ENCODE measurements at regions not wholly inside any gene's neighbourhood (a gene's known extent, or its start where the extent isn't known, plus 50 kb on each side); places are given as distances from the start of the nearest gene placed in this dataset.

DNA sequence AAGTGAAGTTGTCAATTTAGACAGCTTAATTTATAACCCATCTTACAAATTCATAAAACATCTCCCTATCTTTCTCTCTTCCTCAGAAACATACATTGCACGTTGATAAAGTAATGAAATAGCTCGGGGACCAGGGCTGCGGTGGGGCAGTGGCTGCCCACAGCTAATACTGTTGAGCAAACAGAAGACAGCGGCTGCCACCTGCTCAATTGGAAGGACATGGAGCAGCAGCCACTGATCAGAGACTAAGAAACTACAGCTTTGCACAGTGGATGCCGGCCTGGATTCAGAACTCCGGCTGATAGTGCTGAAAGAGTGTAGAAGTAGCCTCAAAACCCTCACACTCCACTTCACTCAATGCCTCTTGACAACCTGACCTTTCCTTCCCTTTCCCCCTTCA, 157.9 kb upstream of the PDE10A start:
- no peak overlapping the region for H3K9ac ChIP-seq (replicated peaks; ENCODE audit: extremely low read depth, insufficient read depth, low read length)
- H3K36me3 ChIP-seq (ENCODE audit: control insufficient read depth in 2 of 2, extremely low read depth in 1 of 2, insufficient read depth in 2 of 2, low read length in 2 of 2) = no peaks in the 10 kb centered on the region
- no TSS peak for BruUV-seq (replicated peaks)
- dilution Hi-C loops (cut with MboI; ENCODE audit: extremely low pct_ligation_motif_present, low sequenced_read_pairs) (no loop called here), intact Hi-C loops (cut with micrococcal nuclease) (no loop called here)
- H2AFZ ChIP-seq (ENCODE audit: low read depth, low read length) = no peak overlapping the region
- TF ChIP-seq EZH2 (IDR thresholded peaks at IDR 0.05; ENCODE audit: borderline replicate concordance, low read depth, low read length, severe bottlenecking) (no peak), FOS (IDR thresholded peaks at IDR 0.05; ENCODE audit: borderline replicate concordance, insufficient read depth, low read length) (no peak), GATA2 (IDR thresholded peaks at IDR 0.05; ENCODE audit: insufficient read depth, insufficient read length, low read depth, low read length) (no peak), JUN (IDR thresholded peaks at IDR 0.05; ENCODE audit: borderline replicate concordance, insufficient read depth, insufficient read length, low read depth) (no peak), MYC (IDR thresholded peaks at IDR 0.05; ENCODE audit: low read depth, low read length) (no peak), POLR2A (IDR thresholded peaks at IDR 0.05; ENCODE audit: low read depth, low read length) (no peak), POLR2AphosphoS5 (IDR thresholded peaks at IDR 0.05; ENCODE audit: insufficient read depth, low read depth, low read length) (no peak)
- TF ChIP-seq, protein P1, sequence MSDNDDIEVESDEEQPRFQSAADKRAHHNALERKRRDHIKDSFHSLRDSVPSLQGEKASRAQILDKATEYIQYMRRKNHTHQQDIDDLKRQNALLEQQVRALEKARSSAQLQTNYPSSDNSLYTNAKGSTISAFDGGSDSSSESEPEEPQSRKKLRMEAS (IDR thresholded peaks at IDR 0.05; ENCODE audit: insufficient read depth, insufficient read length) = no peak
- TF ChIP-seq, protein P2, sequence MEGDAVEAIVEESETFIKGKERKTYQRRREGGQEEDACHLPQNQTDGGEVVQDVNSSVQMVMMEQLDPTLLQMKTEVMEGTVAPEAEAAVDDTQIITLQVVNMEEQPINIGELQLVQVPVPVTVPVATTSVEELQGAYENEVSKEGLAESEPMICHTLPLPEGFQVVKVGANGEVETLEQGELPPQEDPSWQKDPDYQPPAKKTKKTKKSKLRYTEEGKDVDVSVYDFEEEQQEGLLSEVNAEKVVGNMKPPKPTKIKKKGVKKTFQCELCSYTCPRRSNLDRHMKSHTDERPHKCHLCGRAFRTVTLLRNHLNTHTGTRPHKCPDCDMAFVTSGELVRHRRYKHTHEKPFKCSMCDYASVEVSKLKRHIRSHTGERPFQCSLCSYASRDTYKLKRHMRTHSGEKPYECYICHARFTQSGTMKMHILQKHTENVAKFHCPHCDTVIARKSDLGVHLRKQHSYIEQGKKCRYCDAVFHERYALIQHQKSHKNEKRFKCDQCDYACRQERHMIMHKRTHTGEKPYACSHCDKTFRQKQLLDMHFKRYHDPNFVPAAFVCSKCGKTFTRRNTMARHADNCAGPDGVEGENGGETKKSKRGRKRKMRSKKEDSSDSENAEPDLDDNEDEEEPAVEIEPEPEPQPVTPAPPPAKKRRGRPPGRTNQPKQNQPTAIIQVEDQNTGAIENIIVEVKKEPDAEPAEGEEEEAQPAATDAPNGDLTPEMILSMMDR (IDR thresholded peaks at IDR 0.05; ENCODE audit: extremely low read depth in 1 of 2, insufficient read depth in 1 of 2, low read depth in 1 of 2, low read length in 2 of 2) = no peak
- no peaks in the 10 kb centered on the region for H4K20me1 ChIP-seq (replicated peaks; ENCODE audit: control insufficient read depth, extremely low read depth, insufficient read depth, low read length)
- no peak overlapping the region for H3K4me2 ChIP-seq (ENCODE audit: insufficient read depth, low read length)
- ChIA-PET POLR2A (no interaction called here), CTCF (interaction anchor here (0.8 kb wide), 1 partner anchor 29 kb away, joined by 3 read pairs; no protein-coding TSS in a partner anchor)
- FAIRE-seq (no peak), DNase-seq (ENCODE audit: low read depth, low spot score) (no peak)
- H3K4me1 ChIP-seq (ENCODE audit: control insufficient read depth, extremely low read depth, insufficient read depth, low read length) = no peaks in the 10 kb centered on the region
- no peak overlapping the region for H3K4me3 ChIP-seq (replicated peaks in 1 of 3; ENCODE audit: insufficient read depth in 1 of 3, low read depth in 1 of 3, low read length in 3 of 3)
- no peaks in the 10 kb centered on the region for H3K9me1 ChIP-seq (replicated peaks; ENCODE audit: control insufficient read depth, extremely low read depth, insufficient read depth, low read length)
- H3K27me3 ChIP-seq (ENCODE audit: control insufficient read depth in 2 of 2, insufficient read depth in 2 of 2, low read length in 2 of 2) = peaks cover 0 to 3% of the 10 kb centered on the region in 2 experiments
- H3K79me2 ChIP-seq (ENCODE audit: control insufficient read depth, insufficient read depth, low read length) = no peaks in the 10 kb centered on the region
- H3K27ac ChIP-seq (ENCODE audit: insufficient read depth, low read depth, low read length) = no peak overlapping the region
- no peaks in the 10 kb centered on the region for H3K9me3 ChIP-seq (replicated peaks; ENCODE audit: control insufficient read depth, insufficient read depth, low read length)

Data from endothelial cell of umbilical vein (primary cell).